ENCODE measurements at regions not wholly inside any gene's neighbourhood (a gene's known extent, or its start where the extent isn't known, plus 50 kb on each side); places are given as distances from the start of the nearest gene placed in this dataset.

- no peak overlapping the region for H3K27ac ChIP-seq (ENCODE audit: low read length)
- 86% methylated on average over 11 of the region's 12 CpGs for WGBS (ENCODE audit: insufficient coverage)
- no peak overlapping the region for H3K4me3 ChIP-seq (ENCODE audit: low read length)
- H3K4me1 ChIP-seq (ENCODE audit: control insufficient read depth, insufficient read depth, low read length), result no peaks in the 10 kb centered on the region
- Mint-ChIP-seq H3K4me1 (no peaks in the 10 kb centered on the region), H3K4me3 (no peak overlapping the region), H3K9me3 (peaks cover 0 to 9% of the 10 kb centered on the region in 2 donors), H3K36me3 (no peaks in the 10 kb centered on the region), H3K27me3 (ENCODE audit: low read depth in 2 of 2) (peaks cover 0 to 5% of the 10 kb centered on the region in 2 donors), H3K27ac (no peak overlapping the region)
- H3K9me3 ChIP-seq (ENCODE audit: control insufficient read depth, insufficient read depth, low read length), result no peaks in the 10 kb centered on the region
- H3K27me3 ChIP-seq (ENCODE audit: control insufficient read depth, insufficient read depth, low read length), result no peaks in the 10 kb centered on the region
- DNase-seq, result no peak
- intact Hi-C loops (cut with micrococcal nuclease), result no loop called here
- no peak for ATAC-seq
- no peak for TF ChIP-seq CTCF (IDR thresholded peaks at IDR 0.05)
- no peaks in the 10 kb centered on the region for H3K36me3 ChIP-seq (ENCODE audit: control insufficient read depth, insufficient read depth, low read length)
These were observed 193.4 kb upstream of the MYT1L start for GRCh38 chr2:2524348-2524941.

GRCh38 chr2:2523461-2524347 lies 192.6 kb upstream of the MYT1L start:
- H3K4me3 Mint-ChIP-seq, result no peak overlapping the region
- intact Hi-C loops (cut with micrococcal nuclease), result no loop called here
- TF ChIP-seq CTCF (IDR thresholded peaks at IDR 0.05), result no peak
- WGBS (ENCODE audit: insufficient coverage), result 83% methylated on average over 5 of the region's 7 CpGs
- Histone ChIP-seq H3K4me3 (ENCODE audit: low read length) (no peak overlapping the region), H3K36me3 (ENCODE audit: control insufficient read depth, insufficient read depth, low read length) (no peaks in the 10 kb centered on the region), H3K27me3 (ENCODE audit: control insufficient read depth, insufficient read depth, low read length) (no peaks in the 10 kb centered on the region), H3K4me1 (ENCODE audit: control insufficient read depth, insufficient read depth, low read length) (no peaks in the 10 kb centered on the region), H3K9me3 (ENCODE audit: control insufficient read depth, insufficient read depth, low read length) (no peaks in the 10 kb centered on the region), H3K27ac (ENCODE audit: low read length) (no peak overlapping the region)
- H3K27me3 Mint-ChIP-seq (ENCODE audit: low read depth in 2 of 2), result peaks cover 0 to 5% of the 10 kb centered on the region in 2 donors
- no peaks in the 10 kb centered on the region for H3K4me1 Mint-ChIP-seq
- no peaks in the 10 kb centered on the region for H3K36me3 Mint-ChIP-seq
- DNase-seq (no peak), ATAC-seq (no peak)
- peaks cover 0 to 9% of the 10 kb centered on the region in 2 donors for H3K9me3 Mint-ChIP-seq
- H3K27ac Mint-ChIP-seq, result no peak overlapping the region

- DNase-seq (no peak), ATAC-seq (no peak)
- peaks cover 0 to 9% of the 10 kb centered on the region in 2 donors for H3K9me3 Mint-ChIP-seq
- H3K27ac Mint-ChIP-seq, result no peak overlapping the region
- no peak overlapping the region for H3K4me3 Mint-ChIP-seq
- peaks cover 0 to 3% of the 10 kb centered on the region in 2 donors for H3K27me3 Mint-ChIP-seq (ENCODE audit: low read depth in 2 of 2)
- no peaks in the 10 kb centered on the region for H3K4me1 Mint-ChIP-seq
- Histone ChIP-seq H3K9me3 (ENCODE audit: control insufficient read depth, insufficient read depth, low read length) (no peaks in the 10 kb centered on the region), H3K4me1 (ENCODE audit: control insufficient read depth, insufficient read depth, low read length) (no peaks in the 10 kb centered on the region), H3K36me3 (ENCODE audit: control insufficient read depth, insufficient read depth, low read length) (no peaks in the 10 kb centered on the region), H3K27me3 (ENCODE audit: control insufficient read depth, insufficient read depth, low read length) (no peaks in the 10 kb centered on the region), H3K27ac (ENCODE audit: low read length) (no peak overlapping the region), H3K4me3 (ENCODE audit: low read length) (no peak overlapping the region)
- 80% methylated on average over 10 of the region's 10 CpGs for WGBS (ENCODE audit: insufficient coverage)
- no peak for TF ChIP-seq CTCF (IDR thresholded peaks at IDR 0.05)
- H3K36me3 Mint-ChIP-seq, result no peaks in the 10 kb centered on the region
- intact Hi-C loops (cut with micrococcal nuclease), result no loop called here
These were observed 189.3 kb upstream of the MYT1L start for GRCh38 chr2:2520401-2520811.
